ENCODE measurements at regions not wholly inside any gene's neighbourhood (a gene's known extent, or its start where the extent isn't known, plus 50 kb on each side); places are given as distances from the start of the nearest gene placed in this dataset.

GRCh38 chr1:168421399-168422004 lies 122.3 kb downstream of the XCL2 start:
- Histone ChIP-seq H3K36me3 (ENCODE audit: control insufficient read depth in 1 of 2, insufficient read depth in 2 of 2, low read length in 2 of 2) (no peaks in the 10 kb centered on the region), H3K27me3 (ENCODE audit: insufficient read depth, low read length) (no peaks in the 10 kb centered on the region), H3K4me3 (ENCODE audit: low read depth, low read length) (no peak overlapping the region)

GRCh38 chr1:168420177-168420576 lies 123.6 kb downstream of the XCL2 start:
- Histone ChIP-seq H2BK12ac (ENCODE audit: low read length) (no peak overlapping the region), H2BK5ac (ENCODE audit: low read depth, low read length, poor library complexity) (no peak overlapping the region), H3K9me3 (ENCODE audit: insufficient read depth, low read depth, low read length) (no peaks in the 10 kb centered on the region), H3K9ac (ENCODE audit: low read length) (no peak overlapping the region), H2BK120ac (ENCODE audit: insufficient read depth, low read length, poor library complexity) (no peak overlapping the region), H3K4me2 (ENCODE audit: low read length) (no peak overlapping the region), H3K18ac (ENCODE audit: low read length) (no peak overlapping the region), H3K14ac (ENCODE audit: low read length) (no peak overlapping the region), H3K27ac (ENCODE audit: low read depth, low read length) (no peak overlapping the region), H3K27me3 (ENCODE audit: insufficient read depth, low read length) (no peaks in the 10 kb centered on the region), H3K79me1 (ENCODE audit: low read length) (no peaks in the 10 kb centered on the region), H4K8ac (ENCODE audit: low read depth, low read length) (no peak overlapping the region), H3K4me3 (ENCODE audit: low read depth, low read length) (no peak overlapping the region), H3K36me3 (ENCODE audit: control insufficient read depth in 1 of 2, insufficient read depth in 2 of 2, low read length in 2 of 2) (no peaks in the 10 kb centered on the region), H4K91ac (ENCODE audit: low read depth, low read length) (no peak overlapping the region), H3K4ac (ENCODE audit: low read depth, low read length) (no peak overlapping the region), H3K4me1 (ENCODE audit: control insufficient read depth in 1 of 2, insufficient read depth in 2 of 2, low read length in 2 of 2) (no peaks in the 10 kb centered on the region), H4K12ac (ENCODE audit: low read depth, low read length) (no peak overlapping the region), H2AK5ac (ENCODE audit: low read length) (no peak overlapping the region), H3K23ac (ENCODE audit: low read length) (no peak overlapping the region), H2AFZ (ENCODE audit: insufficient read depth, low read length, poor library complexity) (no peak overlapping the region), H3K79me2 (ENCODE audit: control insufficient read depth, insufficient read depth, low read length, poor library complexity) (no peaks in the 10 kb centered on the region)
- DNase-seq, result no peak
- WGBS (ENCODE audit: extremely low coverage, insufficient coverage, insufficient read length), result no CpG with 5 or more reads among the region's 2 CpGs

More at GRCh38 chr1:168421399-168422004, 122.3 kb downstream of the XCL2 start:
- Histone ChIP-seq H4K12ac (ENCODE audit: low read depth, low read length) (no peak overlapping the region), H2BK5ac (ENCODE audit: low read depth, low read length, poor library complexity) (no peak overlapping the region), H2AFZ (ENCODE audit: insufficient read depth, low read length, poor library complexity) (no peak overlapping the region), H3K14ac (ENCODE audit: low read length) (no peak overlapping the region), H3K4me2 (ENCODE audit: low read length) (no peak overlapping the region), H3K4me1 (ENCODE audit: control insufficient read depth in 1 of 2, insufficient read depth in 2 of 2, low read length in 2 of 2) (no peaks in the 10 kb centered on the region), H3K79me1 (ENCODE audit: low read length) (no peaks in the 10 kb centered on the region), H4K8ac (ENCODE audit: low read depth, low read length) (no peak overlapping the region), H3K9ac (ENCODE audit: low read length) (no peak overlapping the region), H4K91ac (ENCODE audit: low read depth, low read length) (no peak overlapping the region), H3K23ac (ENCODE audit: low read length) (no peak overlapping the region), H3K18ac (ENCODE audit: low read length) (no peak overlapping the region), H3K79me2 (ENCODE audit: control insufficient read depth, insufficient read depth, low read length, poor library complexity) (no peaks in the 10 kb centered on the region), H3K27ac (ENCODE audit: low read depth, low read length) (no peak overlapping the region), H3K9me3 (ENCODE audit: insufficient read depth, low read depth, low read length) (no peaks in the 10 kb centered on the region), H2BK120ac (ENCODE audit: insufficient read depth, low read length, poor library complexity) (no peak overlapping the region), H2AK5ac (ENCODE audit: low read length) (no peak overlapping the region), H2BK12ac (ENCODE audit: low read length) (no peak overlapping the region), H3K4ac (ENCODE audit: low read depth, low read length) (no peak overlapping the region)
- WGBS (ENCODE audit: extremely low coverage, insufficient coverage, insufficient read length), result no CpG with 5 or more reads among the region's 3 CpGs
- no peak for DNase-seq

- no peaks in the 10 kb centered on the region for H3K9me3 ChIP-seq (ENCODE audit: insufficient read depth, low read depth, low read length)
- no peaks in the 10 kb centered on the region for H3K36me3 ChIP-seq (ENCODE audit: control insufficient read depth in 1 of 2, insufficient read depth in 2 of 2, low read length in 2 of 2)
- no peaks in the 10 kb centered on the region for H3K79me1 ChIP-seq (ENCODE audit: low read length)
- no peak overlapping the region for H4K12ac ChIP-seq (ENCODE audit: low read depth, low read length)
- H3K4me1 ChIP-seq (ENCODE audit: control insufficient read depth in 1 of 2, insufficient read depth in 2 of 2, low read length in 2 of 2), result no peaks in the 10 kb centered on the region
- no peaks in the 10 kb centered on the region for H3K27me3 ChIP-seq (ENCODE audit: insufficient read depth, low read length)
- H3K14ac ChIP-seq (ENCODE audit: low read length), result no peak overlapping the region
- no peak overlapping the region for H2BK12ac ChIP-seq (ENCODE audit: low read length)
- no peak overlapping the region for H2BK5ac ChIP-seq (ENCODE audit: low read depth, low read length, poor library complexity)
- no peak overlapping the region for H2AFZ ChIP-seq (ENCODE audit: insufficient read depth, low read length, poor library complexity)
- H3K23ac ChIP-seq (ENCODE audit: low read length), result no peak overlapping the region
- no peak for DNase-seq
- H4K91ac ChIP-seq (ENCODE audit: low read depth, low read length), result no peak overlapping the region
- H3K27ac ChIP-seq (ENCODE audit: low read depth, low read length), result no peak overlapping the region
- H2AK5ac ChIP-seq (ENCODE audit: low read length), result no peak overlapping the region
- no peak overlapping the region for H3K4me2 ChIP-seq (ENCODE audit: low read length)
- no peak overlapping the region for H2BK120ac ChIP-seq (ENCODE audit: insufficient read depth, low read length, poor library complexity)
- no peaks in the 10 kb centered on the region for H3K79me2 ChIP-seq (ENCODE audit: control insufficient read depth, insufficient read depth, low read length, poor library complexity)
- H3K9ac ChIP-seq (ENCODE audit: low read length), result no peak overlapping the region
- H3K4me3 ChIP-seq (ENCODE audit: low read depth, low read length), result no peak overlapping the region
- H3K18ac ChIP-seq (ENCODE audit: low read length), result no peak overlapping the region
- no CpG with 5 or more reads among the region's 4 CpGs for WGBS (ENCODE audit: extremely low coverage, insufficient coverage, insufficient read length)
- H4K8ac ChIP-seq (ENCODE audit: low read depth, low read length), result no peak overlapping the region
- H3K4ac ChIP-seq (ENCODE audit: low read depth, low read length), result no peak overlapping the region
Observed at GRCh38 chr1:168419736-168420135, 124.1 kb downstream of the XCL2 start.

- H3K4me2 ChIP-seq (ENCODE audit: low read length), result no peak overlapping the region
- H4K8ac ChIP-seq (ENCODE audit: low read depth, low read length), result no peak overlapping the region
- H3K4me1 ChIP-seq (ENCODE audit: control insufficient read depth in 1 of 2, insufficient read depth in 2 of 2, low read length in 2 of 2), result no peaks in the 10 kb centered on the region
- DNase-seq, result no peak
- H3K27me3 ChIP-seq (ENCODE audit: insufficient read depth, low read length), result no peaks in the 10 kb centered on the region
- no peak overlapping the region for H3K23ac ChIP-seq (ENCODE audit: low read length)
- H4K91ac ChIP-seq (ENCODE audit: low read depth, low read length), result no peak overlapping the region
- no peak overlapping the region for H3K18ac ChIP-seq (ENCODE audit: low read length)
- H4K12ac ChIP-seq (ENCODE audit: low read depth, low read length), result no peak overlapping the region
- no peaks in the 10 kb centered on the region for H3K79me1 ChIP-seq (ENCODE audit: low read length)
- H3K79me2 ChIP-seq (ENCODE audit: control insufficient read depth, insufficient read depth, low read length, poor library complexity), result no peaks in the 10 kb centered on the region
- no peak overlapping the region for H2BK5ac ChIP-seq (ENCODE audit: low read depth, low read length, poor library complexity)
- H3K4me3 ChIP-seq (ENCODE audit: low read depth, low read length), result no peak overlapping the region
- WGBS (ENCODE audit: extremely low coverage, insufficient coverage, insufficient read length), result no CpG with 5 or more reads among the region's 4 CpGs
- H2BK12ac ChIP-seq (ENCODE audit: low read length), result no peak overlapping the region
- no peak overlapping the region for H3K9ac ChIP-seq (ENCODE audit: low read length)
- H2BK120ac ChIP-seq (ENCODE audit: insufficient read depth, low read length, poor library complexity), result no peak overlapping the region
- no peak overlapping the region for H3K14ac ChIP-seq (ENCODE audit: low read length)
- H2AFZ ChIP-seq (ENCODE audit: insufficient read depth, low read length, poor library complexity), result no peak overlapping the region
- no peak overlapping the region for H3K27ac ChIP-seq (ENCODE audit: low read depth, low read length)
- no peak overlapping the region for H3K4ac ChIP-seq (ENCODE audit: low read depth, low read length)
- H3K36me3 ChIP-seq (ENCODE audit: control insufficient read depth in 1 of 2, insufficient read depth in 2 of 2, low read length in 2 of 2), result no peaks in the 10 kb centered on the region
- H2AK5ac ChIP-seq (ENCODE audit: low read length), result no peak overlapping the region
- no peaks in the 10 kb centered on the region for H3K9me3 ChIP-seq (ENCODE audit: insufficient read depth, low read depth, low read length)
Observed at GRCh38 chr1:168416220-168416619, 127.6 kb downstream of the XCL2 start.

Data from trophoblast cell (in vitro differentiated cells and primary cell).